H1 (cell line): ENCODE measurements at regions not wholly inside any gene's neighbourhood (a gene's known extent, or its start where the extent isn't known, plus 50 kb on each side); places are given as distances from the start of the nearest gene placed in this dataset.

Experiments
- ATF3 ChIP-seq: IDR thresholded peaks from 2 replicates; pipeline ENCODE4 v1.6.1; 2011; ENCODE audit warnings: low read depth, mild to moderate bottlenecking, low read length; ENCODE audit not compliant: insufficient read depth
- KDM1A ChIP-seq: fragments of 200-600, 300-600 bp; sonication (generic); IDR thresholded peaks from 2 replicates; pipeline ENCODE4 v1.7.1; 2016; ENCODE audit warnings: mild to moderate bottlenecking, low read length, borderline replicate concordance
- RXRA ChIP-seq: IDR thresholded peaks from 2 replicates; pipeline ENCODE4 v1.6.1; 2011; ENCODE audit warnings: low read depth, mild to moderate bottlenecking, low read length, moderate library complexity; ENCODE audit not compliant: insufficient read depth
- TAF7 ChIP-seq: optimal IDR thresholded peaks from 2 replicates; pipeline ENCODE3; 2011; ENCODE audit warnings: low read depth, mild to moderate bottlenecking, inconsistent platforms, low read length, moderate library complexity, borderline replicate concordance
- TCF12 ChIP-seq: IDR thresholded peaks from 2 replicates; pipeline ENCODE4 v1.6.1; 2011; ENCODE audit warnings: low read depth, mild to moderate bottlenecking, low read length
- ZNF274 ChIP-seq: IDR thresholded peaks from 2 replicates; pipeline ENCODE4 v1.7.0; 2012; ENCODE audit warnings: low read length, borderline replicate concordance; ENCODE audit errors: extremely low read depth

- TF ChIP-seq ATF3 (no peak), TAF7 (no peak), RXRA (no peak), KDM1A (no peak), ZNF274 (no peak), TCF12 (no peak)
Observed at GRCh38 chr2:48207201-48207641, 107.3 kb upstream of the FOXN2 start (continued).
